ENCODE measurements at regions not wholly inside any gene's neighbourhood (a gene's known extent, or its start where the extent isn't known, plus 50 kb on each side); places are given as distances from the start of the nearest gene placed in this dataset.

DNA sequence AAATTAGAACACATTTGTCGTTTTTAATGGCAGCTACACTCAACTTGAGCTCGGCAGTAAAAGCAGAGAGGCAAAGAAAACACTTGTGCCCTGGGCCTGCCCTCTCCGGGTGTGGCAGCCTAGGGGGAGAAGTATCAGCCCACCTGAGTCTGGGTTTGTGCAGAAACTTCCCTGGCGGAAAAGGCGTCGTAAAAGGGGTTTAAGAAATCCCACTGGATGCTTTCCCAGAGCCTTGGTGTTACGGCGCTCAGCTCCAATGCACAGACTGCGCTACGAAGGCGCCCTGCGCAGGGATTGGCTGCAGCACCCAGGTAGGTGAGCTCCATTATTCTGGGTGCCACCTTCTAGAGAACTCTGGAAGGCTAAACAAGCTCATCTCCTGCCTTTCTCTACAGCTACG is 461.5 kb upstream of the NR2F2 start:
- TF ChIP-seq, protein P1, sequence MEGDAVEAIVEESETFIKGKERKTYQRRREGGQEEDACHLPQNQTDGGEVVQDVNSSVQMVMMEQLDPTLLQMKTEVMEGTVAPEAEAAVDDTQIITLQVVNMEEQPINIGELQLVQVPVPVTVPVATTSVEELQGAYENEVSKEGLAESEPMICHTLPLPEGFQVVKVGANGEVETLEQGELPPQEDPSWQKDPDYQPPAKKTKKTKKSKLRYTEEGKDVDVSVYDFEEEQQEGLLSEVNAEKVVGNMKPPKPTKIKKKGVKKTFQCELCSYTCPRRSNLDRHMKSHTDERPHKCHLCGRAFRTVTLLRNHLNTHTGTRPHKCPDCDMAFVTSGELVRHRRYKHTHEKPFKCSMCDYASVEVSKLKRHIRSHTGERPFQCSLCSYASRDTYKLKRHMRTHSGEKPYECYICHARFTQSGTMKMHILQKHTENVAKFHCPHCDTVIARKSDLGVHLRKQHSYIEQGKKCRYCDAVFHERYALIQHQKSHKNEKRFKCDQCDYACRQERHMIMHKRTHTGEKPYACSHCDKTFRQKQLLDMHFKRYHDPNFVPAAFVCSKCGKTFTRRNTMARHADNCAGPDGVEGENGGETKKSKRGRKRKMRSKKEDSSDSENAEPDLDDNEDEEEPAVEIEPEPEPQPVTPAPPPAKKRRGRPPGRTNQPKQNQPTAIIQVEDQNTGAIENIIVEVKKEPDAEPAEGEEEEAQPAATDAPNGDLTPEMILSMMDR (IDR thresholded peaks at IDR 0.05; ENCODE audit: low read depth, low read length, poor library complexity, severe bottlenecking): no peak
- TF ChIP-seq EZH2phosphoT487 (IDR thresholded peaks at IDR 0.05; ENCODE audit: borderline replicate concordance, low read length): no peak

Measured in DOHH2 (cell line).